H1 (cell line): ENCODE measurements at regions not wholly inside any gene's neighbourhood (a gene's known extent, or its start where the extent isn't known, plus 50 kb on each side); places are given as distances from the start of the nearest gene placed in this dataset.

Experiments
- CTCF ChIA-PET: fragments of 300-600 bp; sonication (Branson Sonifier 250); formaldehyde crosslinking; loops from one replicate; lab custom pipeline; 2021; ENCODE audit not compliant: partially characterized antibody; lab: Charles Lee
- POLR2A ChIA-PET: fragments of 300-600 bp; sonication (Branson Sonifier 250); formaldehyde crosslinking; loops from one replicate; lab custom pipeline; 2021; ENCODE audit warnings: inconsistent platforms; ENCODE audit not compliant: partially characterized antibody; lab: Charles Lee
- DNase-seq, 2 experiments: peaks; one replicate each; pipeline versions ENCODE4 v3.0.0 to v3.0.0-alpha.2; 2010 to 2022; ENCODE audit warnings: low spot score in 2 of 2, low read depth in 1 of 2, mixed read lengths in 1 of 2
- FAIRE-seq: peaks from 2 replicates; lab custom pipeline; 2011; peaks lifted over from hg19 to GRCh38; lab: Jason Lieb, UNC
- H2AFZ ChIP-seq: 2 replicates; pipeline ENCODE4 v1.8.1; 2012; ENCODE audit warnings: low read length, inconsistent platforms
- H2AK5ac ChIP-seq: 2 replicates; pipeline ENCODE4 v1.6.1; 2013; ENCODE audit warnings: low read depth, low read length
- H2BK120ac ChIP-seq: replicated peaks from 2 replicates; pipeline ENCODE3; 2013; ENCODE audit warnings: low read depth, low read length, inconsistent platforms
- H2BK12ac ChIP-seq: 2 replicates; pipeline ENCODE4 v1.6.1; 2013; ENCODE audit warnings: low read depth, low read length
- H2BK15ac ChIP-seq: 2 replicates; pipeline ENCODE4 v1.6.1; 2013; ENCODE audit warnings: low read length
- H2BK20ac ChIP-seq: 2 replicates; pipeline ENCODE4 v1.6.1; 2013; ENCODE audit warnings: low read length
- H2BK5ac ChIP-seq: 2 replicates; pipeline ENCODE4 v1.6.1; 2013; ENCODE audit warnings: low read depth, low read length
- H3K14ac ChIP-seq: 2 replicates; pipeline ENCODE4 v1.6.1; 2013; ENCODE audit warnings: inconsistent platforms; ENCODE audit not compliant: insufficient read length
- H3K18ac ChIP-seq: 2 replicates; pipeline ENCODE4 v1.6.1; 2013; ENCODE audit warnings: low read length; ENCODE audit errors: extremely low read depth
- H3K23ac ChIP-seq: 2 replicates; pipeline ENCODE4 v1.6.1; 2013; ENCODE audit warnings: inconsistent platforms; ENCODE audit not compliant: insufficient read length
- H3K23me2 ChIP-seq: 2 replicates; pipeline ENCODE4 v1.6.1; 2013; ENCODE audit warnings: low read depth, low read length
- H3K27ac ChIP-seq: 2 replicates; pipeline ENCODE4 v1.6.1; 2011; ENCODE audit warnings: low read depth, low read length, inconsistent platforms
- H3K27me3 ChIP-seq, 4 experiments: replicated peaks in 1 of 4; 1 replicate in 1 of 4; 2 replicates in 3 of 4; pipeline versions ENCODE4 v1.6.1 to v1.8.1; 2011 to 2013; ENCODE audit warnings: low read length in 3 of 4, mild to moderate bottlenecking in 3 of 4, inconsistent platforms in 2 of 4, mixed read lengths in 2 of 4, moderate library complexity in 1 of 4; ENCODE audit not compliant: control insufficient read depth in 3 of 4, insufficient read depth in 3 of 4; ENCODE audit errors: extremely low read depth in 1 of 4
- H3K36me3 ChIP-seq, 4 experiments: 2 replicates each; pipeline versions ENCODE4 v1.6.1 to v1.8.1; 2011 to 2013; ENCODE audit warnings: mild to moderate bottlenecking in 4 of 4, low read length in 3 of 4, moderate library complexity in 2 of 4, control low read depth in 1 of 4, inconsistent platforms in 1 of 4; ENCODE audit not compliant: insufficient read depth in 4 of 4, control insufficient read depth in 2 of 4
- H3K4ac ChIP-seq: replicated peaks from 2 replicates; pipeline ENCODE3; 2013; ENCODE audit warnings: low read length, low read depth, mixed read lengths, inconsistent platforms; ENCODE audit not compliant: insufficient read length
- H3K4me1 ChIP-seq, 4 experiments: replicated peaks in 1 of 4; 1 replicate in 1 of 4; 2 replicates in 3 of 4; pipeline versions ENCODE4 v1.6.1 to v1.8.1; 2011 to 2013; ENCODE audit warnings: low read length in 3 of 4, inconsistent platforms in 2 of 4, mixed read lengths in 1 of 4; ENCODE audit not compliant: insufficient read depth in 4 of 4, control insufficient read depth in 3 of 4
- H3K4me2 ChIP-seq, 2 experiments: 2 replicates each; pipeline versions ENCODE4 v1.6.1 to v1.8.1; 2011 to 2013; ENCODE audit warnings: low read depth in 2 of 2, low read length in 2 of 2, control low read depth in 1 of 2, inconsistent platforms in 1 of 2, mild to moderate bottlenecking in 1 of 2; ENCODE audit not compliant: insufficient read depth in 1 of 2
- H3K4me3 ChIP-seq, 4 experiments: fragments of 200-600, 300-600 bp in 1 of 4; sonication (generic), shearing (Covaris generic), sonication (Bioruptor Twin) in 1 of 4; 2 replicates each; pipeline versions ENCODE4 v1.5.1 to v1.8.1; 2011 to 2016; ENCODE audit warnings: low read length in 4 of 4, low read depth in 3 of 4, control low read depth in 2 of 4, inconsistent platforms in 2 of 4, mild to moderate bottlenecking in 2 of 4, mixed read lengths in 1 of 4, moderate library complexity in 1 of 4; ENCODE audit not compliant: insufficient read depth in 2 of 4; ENCODE audit errors: extremely low read depth in 1 of 4
- H3K56ac ChIP-seq: replicated peaks from 2 replicates; pipeline ENCODE3; 2013; ENCODE audit warnings: low read depth, mild to moderate bottlenecking, mixed read lengths, low read length, inconsistent platforms; ENCODE audit not compliant: insufficient read length
- H3K79me1 ChIP-seq: 2 replicates; pipeline ENCODE4 v1.6.1; 2013; ENCODE audit warnings: low read depth, low read length, control low read depth
- H3K79me2 ChIP-seq, 2 experiments: 2 replicates each; pipeline versions ENCODE4 v1.6.1 to v1.8.1; 2012 to 2013; ENCODE audit warnings: low read length in 2 of 2, mild to moderate bottlenecking in 2 of 2, inconsistent platforms in 1 of 2; ENCODE audit not compliant: insufficient read depth in 2 of 2, control insufficient read depth in 1 of 2
- H3K9ac ChIP-seq, 4 experiments: replicated peaks in 1 of 4; 1 replicate in 1 of 4; 2 replicates in 3 of 4; pipeline versions ENCODE4 v1.6.1 to v1.8.1; 2011 to 2013; ENCODE audit warnings: low read depth in 3 of 4, low read length in 3 of 4, control low read depth in 2 of 4, mild to moderate bottlenecking in 2 of 4, moderate library complexity in 2 of 4, inconsistent platforms in 1 of 4; ENCODE audit errors: extremely low read depth in 1 of 4
- H3K9me3 ChIP-seq, 2 experiments: 2 replicates each; pipeline versions ENCODE4 v1.6.1 to v1.8.1; 2012 to 2013; ENCODE audit warnings: mild to moderate bottlenecking in 2 of 2, moderate library complexity in 2 of 2, control low read depth in 1 of 2, inconsistent platforms in 1 of 2, low read depth in 1 of 2, low read length in 1 of 2, mixed read lengths in 1 of 2; ENCODE audit not compliant: insufficient read depth in 2 of 2
- H4K20me1 ChIP-seq, 2 experiments: replicated peaks in 1 of 2; 2 replicates each; pipeline versions ENCODE3 to v1.8.1; 2011 to 2013; ENCODE audit warnings: inconsistent platforms in 2 of 2, low read length in 2 of 2, mild to moderate bottlenecking in 1 of 2; ENCODE audit not compliant: insufficient read depth in 2 of 2, control insufficient read depth in 1 of 2
- H4K5ac ChIP-seq: 2 replicates; pipeline ENCODE4 v1.6.1; 2013; ENCODE audit warnings: low read length, low read depth, mixed read lengths, inconsistent platforms; ENCODE audit not compliant: insufficient read length
- H4K8ac ChIP-seq: 2 replicates; pipeline ENCODE4 v1.8.0; 2013; ENCODE audit warnings: mild to moderate bottlenecking, moderate library complexity, low read length, inconsistent platforms; ENCODE audit not compliant: insufficient read depth; ENCODE audit errors: extremely low read depth
- H4K91ac ChIP-seq: replicated peaks from 2 replicates; pipeline ENCODE3; 2013; ENCODE audit warnings: low read length, mixed read lengths, inconsistent platforms; ENCODE audit not compliant: insufficient read length
- CHD1 ChIP-seq: IDR thresholded peaks from 2 replicates; pipeline ENCODE4 v1.6.1; 2012; ENCODE audit warnings: low read depth, low read length, improper control_type of control experiment
- CTBP2 ChIP-seq: IDR thresholded peaks from 2 replicates; pipeline ENCODE4 v1.7.0; 2011; ENCODE audit warnings: borderline replicate concordance, mild to moderate bottlenecking, moderate library complexity, mixed read lengths, low read length; ENCODE audit not compliant: insufficient read depth, insufficient read length
- FOSL1 ChIP-seq: IDR thresholded peaks from 2 replicates; pipeline ENCODE4 v1.6.1; 2011; ENCODE audit warnings: mild to moderate bottlenecking, low read depth, low read length, moderate library complexity; ENCODE audit not compliant: insufficient read depth
- GTF2F1 ChIP-seq: IDR thresholded peaks from 2 replicates; pipeline ENCODE4 v1.6.1; 2012; ENCODE audit warnings: low read depth, low read length, improper control_type of control experiment, borderline replicate concordance
- MAFK ChIP-seq: IDR thresholded peaks from 2 replicates; pipeline ENCODE4 v1.6.1; 2012; ENCODE audit warnings: low read depth, mild to moderate bottlenecking, improper control_type of control experiment, low read length
- POLR2A ChIP-seq, 2 experiments: IDR thresholded peaks; 1 replicate in 1 of 2; 2 replicates in 1 of 2; pipeline ENCODE4 v1.6.1; 2011; ENCODE audit warnings: low read depth in 2 of 2, low read length in 2 of 2, mild to moderate bottlenecking in 2 of 2; ENCODE audit errors: control extremely low read depth in 1 of 2
- POU5F1 ChIP-seq: IDR thresholded peaks from 2 replicates; pipeline ENCODE4 v1.6.1; 2011; ENCODE audit warnings: low read depth, mild to moderate bottlenecking, low read length, moderate library complexity
- SIRT6 ChIP-seq: IDR thresholded peaks from one replicate; pipeline ENCODE4 v1.7.1; 2012; ENCODE audit warnings: low read length, inconsistent platforms
- SP1 ChIP-seq: IDR thresholded peaks from 2 replicates; pipeline ENCODE4 v1.6.1; 2011; ENCODE audit warnings: low read depth, low read length
- SRF ChIP-seq: IDR thresholded peaks from 2 replicates; pipeline ENCODE4 v1.6.1; 2011; ENCODE audit warnings: mild to moderate bottlenecking, low read depth, low read length, moderate library complexity
- SUZ12 ChIP-seq: fragments of 200-600 bp; sonication (generic); IDR thresholded peaks from 2 replicates; pipeline ENCODE4 v1.6.1; 2012; ENCODE audit warnings: mild to moderate bottlenecking, inconsistent platforms, low read length, moderate library complexity, mixed read lengths
- TEAD4 ChIP-seq: IDR thresholded peaks from 2 replicates; pipeline ENCODE4 v1.6.1; 2012; ENCODE audit warnings: low read depth, low read length, inconsistent platforms, mixed read lengths
- YY1 ChIP-seq: IDR thresholded peaks from 2 replicates; pipeline ENCODE4 v1.6.1; 2011; ENCODE audit warnings: low read depth, mild to moderate bottlenecking, low read length
- ZNF274 ChIP-seq: IDR thresholded peaks from 2 replicates; pipeline ENCODE4 v1.7.0; 2012; ENCODE audit warnings: low read length, borderline replicate concordance; ENCODE audit errors: extremely low read depth
- WGBS, 2 experiments: shearing (Covaris generic) in 1 of 2; methylation state at CpG; one replicate each; pipeline versions ENCODE4 v1.1.6 to v1.1.7; 2013 to 2015; ENCODE audit warnings: low lambda C conversion rate in 2 of 2, mixed read lengths in 2 of 2, inconsistent platforms in 1 of 2, low coverage in 1 of 2, missing lambda C conversion rate in 1 of 2; ENCODE audit not compliant: insufficient replicate concordance in 2 of 2, insufficient coverage in 1 of 2, insufficient read length in 1 of 2; ENCODE audit errors: extremely low coverage in 1 of 2, missing lambda C conversion rate in 1 of 2; 5-methylcytosine and 5-hydroxymethylcytosine counted together
- TF ChIP-seq, protein P1 (sequence below): IDR thresholded peaks from 2 replicates; pipeline ENCODE4 v1.6.1; 2011; ENCODE audit warnings: low read length, improper control_type of control experiment

DNA sequence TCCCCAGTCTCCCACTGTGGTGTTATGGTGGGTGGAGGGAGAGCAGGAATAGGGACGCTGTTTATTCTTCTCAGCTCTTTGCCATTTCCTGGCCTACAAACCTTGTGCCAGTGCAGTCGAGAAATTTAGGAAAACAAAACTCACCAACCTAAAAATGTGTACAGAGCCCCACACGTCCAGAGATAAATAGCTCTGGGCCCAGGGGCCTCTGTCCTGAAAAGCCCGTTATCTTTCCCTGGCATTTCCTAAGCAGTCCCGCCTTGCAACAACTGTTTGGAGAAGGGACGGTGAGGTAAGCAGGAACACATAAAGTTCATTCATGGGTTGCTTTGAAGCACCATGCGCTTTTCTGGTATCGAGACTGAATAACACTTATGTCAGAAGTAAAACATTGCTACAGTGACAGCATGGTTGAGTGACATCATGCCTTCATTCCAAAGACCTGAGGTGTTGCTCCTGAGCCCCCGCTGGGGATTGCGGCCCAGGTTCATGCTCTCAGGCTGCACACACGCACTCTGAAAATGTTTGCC is 80.1 kb upstream of the NXT1 start:
- no peak overlapping the region for H3K56ac ChIP-seq
- no peak overlapping the region for H3K9ac ChIP-seq
- no peak overlapping the region for H3K27ac ChIP-seq
- no peak for DNase-seq
- no peak for FAIRE-seq
- no peak overlapping the region for H3K18ac ChIP-seq
- H2AK5ac ChIP-seq, result no peak overlapping the region
- ChIA-PET POLR2A (no interaction called here), CTCF (interaction anchor here (0.6 to 2.0 kb wide), 5 partner anchors 11 to 69 kb away, joined by 3 to 5 read pairs (median 3); no protein-coding TSS in a partner anchor)
- no peaks in the 10 kb centered on the region; a peak in 3 of 7 replicates for H3K27me3 ChIP-seq
- no peak overlapping the region for H4K91ac ChIP-seq
- WGBS, 2 experiments, result 84% methylated on average over 11 of the region's 11 CpGs; no CpG with 5 or more reads in 1 of the 2 experiments
- no peak overlapping the region for H3K14ac ChIP-seq
- H2BK15ac ChIP-seq, result no peak overlapping the region
- no peaks in the 10 kb centered on the region; a peak in 2 of 7 replicates for H3K4me1 ChIP-seq
- no peak overlapping the region for H3K4me3 ChIP-seq
- no peaks in the 10 kb centered on the region for H3K23me2 ChIP-seq
- no peaks in the 10 kb centered on the region for H4K20me1 ChIP-seq
- no peak overlapping the region for H3K23ac ChIP-seq
- H3K9me3 ChIP-seq, result peaks cover 8 to 17% of the 10 kb centered on the region in 2 experiments; a peak in 2 of 4 replicates
- no peak overlapping the region for H2BK20ac ChIP-seq
- no peak overlapping the region for H4K8ac ChIP-seq
- H2BK12ac ChIP-seq, result no peak overlapping the region
- no peak overlapping the region for H4K5ac ChIP-seq
- H3K79me2 ChIP-seq, result no peaks in the 10 kb centered on the region
- H2BK120ac ChIP-seq, result no peak overlapping the region
- no peak overlapping the region for H3K4ac ChIP-seq
- H3K36me3 ChIP-seq, result no peaks in the 10 kb centered on the region
- H2AFZ ChIP-seq, result no peak overlapping the region
- no peak overlapping the region for H2BK5ac ChIP-seq
- no peaks in the 10 kb centered on the region for H3K79me1 ChIP-seq
- H3K4me2 ChIP-seq, result 0 out of 4 replicates have a peak overlapping the region, but pooled peaks of 1 of the 2 experiments have one; percentile 6
- TF ChIP-seq POLR2A (IDR thresholded peaks at IDR 0.05; ENCODE audit: control extremely low read depth in 1 of 2, low read depth in 2 of 2, low read length in 2 of 2) (no peak), GTF2F1 (no peak), YY1 (no peak), SRF (no peak), CTBP2 (no peak), MAFK (no peak), SIRT6 (no peak), FOSL1 (no peak), CHD1 (no peak), POU5F1 (no peak), SP1 (no peak), TEAD4 (no peak), SUZ12 (no peak), ZNF274 (no peak)
- TF ChIP-seq, protein P1, sequence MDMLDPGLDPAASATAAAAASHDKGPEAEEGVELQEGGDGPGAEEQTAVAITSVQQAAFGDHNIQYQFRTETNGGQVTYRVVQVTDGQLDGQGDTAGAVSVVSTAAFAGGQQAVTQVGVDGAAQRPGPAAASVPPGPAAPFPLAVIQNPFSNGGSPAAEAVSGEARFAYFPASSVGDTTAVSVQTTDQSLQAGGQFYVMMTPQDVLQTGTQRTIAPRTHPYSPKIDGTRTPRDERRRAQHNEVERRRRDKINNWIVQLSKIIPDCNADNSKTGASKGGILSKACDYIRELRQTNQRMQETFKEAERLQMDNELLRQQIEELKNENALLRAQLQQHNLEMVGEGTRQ, result no peak
